CD14-positive monocyte (primary cell): ENCODE measurements at regions not wholly inside any gene's neighbourhood (a gene's known extent, or its start where the extent isn't known, plus 50 kb on each side); places are given as distances from the start of the nearest gene placed in this dataset.

Experiments
- DNase-seq, 3 donors: peaks; one replicate each; pipeline ENCODE4 v3.0.0-alpha.2; 2011 to 2022
- H2AFZ ChIP-seq: 2 replicates; pipeline ENCODE4 v1.6.0; 2012; ENCODE audit warnings: mild to moderate bottlenecking, low read depth, low read length, inconsistent platforms; ENCODE audit not compliant: insufficient read depth, poor library complexity, severe bottlenecking
- H3K27ac ChIP-seq, 2 donors: 1 replicate in 1 of 2; 2 replicates in 1 of 2; pipeline ENCODE4 v1.5.1; 2012 to 2013; ENCODE audit warnings: low read length in 2 of 2, control low read depth in 1 of 2, inconsistent platforms in 1 of 2, low read depth in 1 of 2, mild to moderate bottlenecking in 1 of 2
- H3K27me3 ChIP-seq, 2 donors: one replicate each; pipeline versions ENCODE4 v1.6.0 to v1.6.1; 2011 to 2013; ENCODE audit warnings: low read length in 2 of 2; ENCODE audit not compliant: control insufficient read depth in 2 of 2, insufficient read depth in 2 of 2
- H3K36me3 ChIP-seq, 2 donors: replicated peaks in 1 of 2; 1 replicate in 1 of 2; 2 replicates in 1 of 2; pipeline versions ENCODE4 v1.5.1 to v1.6.1; 2012 to 2013; ENCODE audit warnings: low read length in 2 of 2, control low read depth in 1 of 2, inconsistent platforms in 1 of 2, mild to moderate bottlenecking in 1 of 2; ENCODE audit not compliant: insufficient read depth in 2 of 2, control insufficient read depth in 1 of 2
- H3K4me1 ChIP-seq, 2 donors: 1 replicate in 1 of 2; 2 replicates in 1 of 2; pipeline versions ENCODE4 v1.5.1 to v1.6.1; 2012 to 2013; ENCODE audit warnings: low read length in 2 of 2, control low read depth in 1 of 2, inconsistent platforms in 1 of 2, mild to moderate bottlenecking in 1 of 2, moderate library complexity in 1 of 2; ENCODE audit not compliant: insufficient read depth in 2 of 2, control insufficient read depth in 1 of 2
- H3K4me2 ChIP-seq: replicated peaks from 2 replicates; pipeline ENCODE3; 2012; ENCODE audit warnings: low read length, moderate library complexity, mild to moderate bottlenecking; ENCODE audit not compliant: poor library complexity, severe bottlenecking; ENCODE audit errors: extremely low read depth
- H3K4me3 ChIP-seq, 3 experiments: fragments of 200-600 bp in 1 of 3; sonication (generic) in 1 of 3; replicated peaks in 1 of 3; 1 replicate in 2 of 3; 2 replicates in 1 of 3; pipeline ENCODE4 v1.5.1; 2011 to 2013; ENCODE audit warnings: low read length in 3 of 3, mild to moderate bottlenecking in 3 of 3, control low read depth in 2 of 3, low read depth in 2 of 3, inconsistent platforms in 1 of 3, moderate library complexity in 1 of 3
- H3K79me2 ChIP-seq: 2 replicates; pipeline ENCODE4 v1.6.0; 2012; ENCODE audit warnings: mild to moderate bottlenecking, control low read depth, inconsistent platforms, low read length, moderate library complexity; ENCODE audit not compliant: insufficient read depth
- H3K9ac ChIP-seq: 2 replicates; pipeline ENCODE4 v1.6.0; 2017; ENCODE audit warnings: low read length, mild to moderate bottlenecking; ENCODE audit not compliant: insufficient read depth, poor library complexity, severe bottlenecking
- H3K9me3 ChIP-seq, 2 donors: replicated peaks in 1 of 2; 1 replicate in 1 of 2; 2 replicates in 1 of 2; pipeline versions ENCODE4 v1.5.1 to v1.6.1; 2012 to 2013; ENCODE audit warnings: low read length in 2 of 2, control low read depth in 1 of 2; ENCODE audit not compliant: control insufficient read depth in 1 of 2, insufficient read depth in 1 of 2
- H4K20me1 ChIP-seq: 2 replicates; pipeline ENCODE4 v1.6.0; 2012; ENCODE audit warnings: mild to moderate bottlenecking, low read length, control low read depth, moderate library complexity; ENCODE audit not compliant: insufficient read depth
- H3K27ac Mint-ChIP-seq, 7 donors: one replicate each; pipeline ENCODE4 v1.8.0; 2020; ENCODE audit warnings: mild to moderate bottlenecking in 7 of 7, mixed read lengths in 7 of 7, moderate library complexity in 6 of 7, inconsistent platforms in 2 of 7
- H3K27me3 Mint-ChIP-seq, 3 donors: one replicate each; pipeline ENCODE4 v1.8.0; 2021 to 2022; ENCODE audit warnings: low read depth in 3 of 3, mild to moderate bottlenecking in 3 of 3, mixed read lengths in 3 of 3, moderate library complexity in 3 of 3, inconsistent platforms in 1 of 3
- H3K36me3 Mint-ChIP-seq, 2 donors: one replicate each; pipeline ENCODE4 v1.8.0; 2020; ENCODE audit warnings: mixed read lengths in 2 of 2, inconsistent platforms in 1 of 2, mild to moderate bottlenecking in 1 of 2
- H3K4me1 Mint-ChIP-seq: one replicate; pipeline ENCODE4 v1.8.0; 2020; ENCODE audit warnings: mild to moderate bottlenecking, mixed read lengths
- H3K4me3 Mint-ChIP-seq, 2 donors: one replicate each; pipeline ENCODE4 v1.8.0; 2020; ENCODE audit warnings: mild to moderate bottlenecking in 2 of 2, mixed read lengths in 2 of 2, moderate library complexity in 1 of 2
- H3K9me3 Mint-ChIP-seq, 7 donors: one replicate each; pipeline ENCODE4 v1.8.0; 2020 to 2022; ENCODE audit warnings: mixed read lengths in 7 of 7, mild to moderate bottlenecking in 6 of 7, moderate library complexity in 6 of 7, inconsistent platforms in 2 of 7
- WGBS: methylation state at CpG from one replicate; pipeline ENCODE4 v1.1.5; 2013; ENCODE audit warnings: missing lambda C conversion rate; ENCODE audit not compliant: insufficient coverage; 5-methylcytosine and 5-hydroxymethylcytosine counted together
- intact Hi-C, 2 donors: fragments of 100-400 bp; cut with micrococcal nuclease; formaldehyde crosslinking; loops; one replicate each; pipeline versions ENCODE4 v1.15.0 to v1.15.1; 2023
- TF ChIP-seq, protein P1 (sequence below): fragments of 200-600 bp; IDR thresholded peaks from one replicate; pipeline ENCODE4 v1.8.0; 2022; ENCODE audit warnings: antibody characterized with exemption, mild to moderate bottlenecking

DNA sequence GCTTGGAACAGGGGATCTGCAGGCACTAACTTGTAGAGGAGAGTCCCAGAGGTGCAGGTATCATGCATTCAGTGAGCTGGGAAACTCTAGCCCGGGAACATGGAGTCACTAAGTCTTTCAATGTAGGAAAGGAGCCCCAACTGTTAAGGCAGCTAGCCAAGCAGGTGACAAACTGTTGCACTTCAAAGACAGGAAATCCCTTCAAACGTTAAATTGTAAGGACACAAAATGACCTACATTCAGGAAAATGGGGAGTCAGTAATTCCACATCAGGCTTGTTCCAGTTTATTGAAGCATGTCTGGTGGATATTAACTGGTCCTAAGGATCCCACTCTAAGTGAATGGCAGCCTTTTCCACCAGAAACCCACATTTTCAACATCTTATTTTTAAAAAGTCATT lies 364.5 kb downstream of the MTX2 start:
- no peak for DNase-seq
- peak overlapping the region in 1 of 2 donors; percentile 11 for H3K4me3 Mint-ChIP-seq
- Histone ChIP-seq H2AFZ (no peak overlapping the region), H3K36me3 (no peaks in the 10 kb centered on the region), H3K4me3 (no peak overlapping the region), H4K20me1 (no peaks in the 10 kb centered on the region), H3K4me2 (no peak overlapping the region), H3K27ac (no peak overlapping the region), H3K79me2 (no peaks in the 10 kb centered on the region), H3K4me1 (peaks cover 0 to 12% of the 10 kb centered on the region in 2 donors), H3K27me3 (peaks cover 52 to 83% of the 10 kb centered on the region in 2 donors), H3K9me3 (peaks cover 0 to 8% of the 10 kb centered on the region in 2 donors), H3K9ac (no peak overlapping the region)
- intact Hi-C loops: no loop called here
- TF ChIP-seq, protein P1, sequence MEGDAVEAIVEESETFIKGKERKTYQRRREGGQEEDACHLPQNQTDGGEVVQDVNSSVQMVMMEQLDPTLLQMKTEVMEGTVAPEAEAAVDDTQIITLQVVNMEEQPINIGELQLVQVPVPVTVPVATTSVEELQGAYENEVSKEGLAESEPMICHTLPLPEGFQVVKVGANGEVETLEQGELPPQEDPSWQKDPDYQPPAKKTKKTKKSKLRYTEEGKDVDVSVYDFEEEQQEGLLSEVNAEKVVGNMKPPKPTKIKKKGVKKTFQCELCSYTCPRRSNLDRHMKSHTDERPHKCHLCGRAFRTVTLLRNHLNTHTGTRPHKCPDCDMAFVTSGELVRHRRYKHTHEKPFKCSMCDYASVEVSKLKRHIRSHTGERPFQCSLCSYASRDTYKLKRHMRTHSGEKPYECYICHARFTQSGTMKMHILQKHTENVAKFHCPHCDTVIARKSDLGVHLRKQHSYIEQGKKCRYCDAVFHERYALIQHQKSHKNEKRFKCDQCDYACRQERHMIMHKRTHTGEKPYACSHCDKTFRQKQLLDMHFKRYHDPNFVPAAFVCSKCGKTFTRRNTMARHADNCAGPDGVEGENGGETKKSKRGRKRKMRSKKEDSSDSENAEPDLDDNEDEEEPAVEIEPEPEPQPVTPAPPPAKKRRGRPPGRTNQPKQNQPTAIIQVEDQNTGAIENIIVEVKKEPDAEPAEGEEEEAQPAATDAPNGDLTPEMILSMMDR: no peak
- H3K9me3 Mint-ChIP-seq: peaks cover 0 to 6% (median 0%) of the 10 kb centered on the region in 7 donors
- H3K27me3 Mint-ChIP-seq: peaks cover 33 to 60% (median 41%) of the 10 kb centered on the region in 3 donors
- no peak overlapping the region for H3K27ac Mint-ChIP-seq
- 86% methylated on average over 1 of the region's 2 CpGs for WGBS
- H3K36me3 Mint-ChIP-seq: no peaks in the 10 kb centered on the region
- peaks cover 5% of the 10 kb centered on the region for H3K4me1 Mint-ChIP-seq

DNA sequence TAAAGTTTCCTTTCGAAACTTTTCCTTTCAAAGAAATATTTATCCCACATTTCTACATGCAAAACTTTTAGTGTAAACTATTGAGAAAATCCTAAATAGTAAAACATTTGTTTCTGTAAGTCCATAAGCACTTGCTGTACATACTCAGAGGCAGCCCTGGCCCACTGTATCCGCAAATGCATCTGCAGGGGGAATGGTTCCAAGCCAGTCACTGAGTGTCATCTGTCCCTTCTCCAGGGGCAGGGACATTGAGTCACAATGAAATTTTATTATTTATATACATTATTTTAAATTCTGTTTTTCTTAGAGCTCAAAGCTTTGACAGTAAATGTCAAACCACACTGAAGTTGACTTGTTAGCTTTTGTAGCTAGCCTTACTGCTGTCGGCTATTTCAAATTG lies 367.2 kb downstream of the MTX2 start:
- Histone ChIP-seq H3K4me1 (peaks cover 0 to 12% of the 10 kb centered on the region in 2 donors), H3K27ac (no peak overlapping the region), H3K9me3 (peaks cover 0 to 8% of the 10 kb centered on the region in 2 donors), H3K4me3 (no peak overlapping the region), H3K36me3 (no peaks in the 10 kb centered on the region), H4K20me1 (no peaks in the 10 kb centered on the region), H3K9ac (no peak overlapping the region), H2AFZ (no peak overlapping the region), H3K4me2 (no peak overlapping the region), H3K79me2 (no peaks in the 10 kb centered on the region), H3K27me3 (peaks cover 69 to 93% of the 10 kb centered on the region in 2 donors)
- intact Hi-C loops: no loop called here
- Mint-ChIP-seq H3K27me3 (peaks cover 53 to 73% (median 57%) of the 10 kb centered on the region in 3 donors), H3K36me3 (no peaks in the 10 kb centered on the region), H3K4me3 (no peak overlapping the region), H3K9me3 (peaks cover 0 to 6% (median 0%) of the 10 kb centered on the region in 7 donors), H3K27ac (no peak overlapping the region), H3K4me1 (peaks cover 5% of the 10 kb centered on the region)
- DNase-seq: no peak
- TF ChIP-seq, protein P1: no peak
- no CpG with 5 or more reads among the region's 3 CpGs for WGBS
